GM10266 (cell line): ENCODE measurements at regions not wholly inside any gene's neighbourhood (a gene's known extent, or its start where the extent isn't known, plus 50 kb on each side); places are given as distances from the start of the nearest gene placed in this dataset.
"Not testable (repeated sequence)": the region's sequence is repeated elsewhere in the genome, so short reads cannot be mapped to it uniquely, and the experiment has no call there.

Source experiments
- DNase-seq: peaks from one replicate; pipeline ENCODE4 v3.0.0; 2012; ENCODE audit errors: extremely low spot score
- CTCF ChIP-seq: IDR thresholded peaks from 2 replicates; pipeline ENCODE4 v1.5.1; 2012; ENCODE audit warnings: mild to moderate bottlenecking, low read depth; ENCODE audit not compliant: control insufficient read depth, insufficient read depth; ENCODE audit errors: missing control alignments

GRCh38 chrX:113192418-113192817, 351.8 kb upstream of the AMOT start:
- no peak for DNase-seq
- no peak for TF ChIP-seq CTCF

GRCh38 chrX:113157496-113157895, 316.9 kb upstream of the AMOT start:
- DNase-seq: no peak
- TF ChIP-seq CTCF: no peak

GRCh38 chrX:113154315-113154714, 313.7 kb upstream of the AMOT start:
- DNase-seq: not testable (repeated sequence)

GRCh38 chrX:113136836-113137235, 296.2 kb upstream of the AMOT start:
- DNase-seq: no peak
- no peak for TF ChIP-seq CTCF

GRCh38 chrX:113133316-113133715, 292.7 kb upstream of the AMOT start:
- no peak for TF ChIP-seq CTCF
- DNase-seq: no peak

GRCh38 chrX:113124693-113125092, 284.1 kb upstream of the AMOT start:
- DNase-seq: no peak
- no peak for TF ChIP-seq CTCF

GRCh38 chrX:113075521-113075920, 234.9 kb upstream of the AMOT start:
- no peak for DNase-seq
- no peak for TF ChIP-seq CTCF

GRCh38 chrX:113059714-113060113, 219.1 kb upstream of the AMOT start:
- no peak for TF ChIP-seq CTCF
- DNase-seq: no peak
